Ovary (tissue), 3 donors: ENCODE measurements at regions not wholly inside any gene's neighbourhood (a gene's known extent, or its start where the extent isn't known, plus 50 kb on each side); places are given as distances from the start of the nearest gene placed in this dataset.

Experiments used
- POLR2A ChIP-seq: fragments of 450-650 bp; IDR thresholded peaks from one replicate; pipeline ENCODE4 v1.6.1; 2017; ENCODE audit warnings: antibody characterized with exemption, mild to moderate bottlenecking, moderate library complexity
- TF ChIP-seq, protein P1 (sequence below), 3 donors: fragments of 450-650 bp in 2 of 3; fragments of 200-600 bp in 1 of 3; IDR thresholded peaks; one replicate each; pipeline versions ENCODE4 v1.5.1 to v1.8.0; 2016 to 2022; ENCODE audit warnings: antibody characterized with exemption in 3 of 3, mild to moderate bottlenecking in 1 of 3
- donor health status: DM: no; HTN: no; CAD: no.

DNA sequence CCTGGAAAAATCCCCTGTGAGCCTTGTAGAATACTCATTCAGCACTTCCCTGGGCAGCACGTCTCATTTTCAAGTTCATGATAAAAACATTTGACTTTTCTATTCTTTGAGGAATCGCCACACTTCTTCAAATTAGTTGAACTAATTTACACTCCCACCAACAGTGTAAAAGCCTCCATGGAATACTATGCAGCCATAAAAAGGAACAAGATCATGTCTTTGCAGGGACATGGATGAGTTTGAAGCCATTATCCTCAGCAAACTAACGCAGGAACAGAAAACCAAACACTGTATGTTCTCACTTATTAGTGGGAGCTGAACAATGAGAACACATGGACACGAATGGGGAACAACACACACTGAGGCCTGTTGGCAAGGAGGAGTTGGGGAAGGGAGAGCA lies 102.0 kb upstream of the HEY2 start:
- TF ChIP-seq, protein P1, sequence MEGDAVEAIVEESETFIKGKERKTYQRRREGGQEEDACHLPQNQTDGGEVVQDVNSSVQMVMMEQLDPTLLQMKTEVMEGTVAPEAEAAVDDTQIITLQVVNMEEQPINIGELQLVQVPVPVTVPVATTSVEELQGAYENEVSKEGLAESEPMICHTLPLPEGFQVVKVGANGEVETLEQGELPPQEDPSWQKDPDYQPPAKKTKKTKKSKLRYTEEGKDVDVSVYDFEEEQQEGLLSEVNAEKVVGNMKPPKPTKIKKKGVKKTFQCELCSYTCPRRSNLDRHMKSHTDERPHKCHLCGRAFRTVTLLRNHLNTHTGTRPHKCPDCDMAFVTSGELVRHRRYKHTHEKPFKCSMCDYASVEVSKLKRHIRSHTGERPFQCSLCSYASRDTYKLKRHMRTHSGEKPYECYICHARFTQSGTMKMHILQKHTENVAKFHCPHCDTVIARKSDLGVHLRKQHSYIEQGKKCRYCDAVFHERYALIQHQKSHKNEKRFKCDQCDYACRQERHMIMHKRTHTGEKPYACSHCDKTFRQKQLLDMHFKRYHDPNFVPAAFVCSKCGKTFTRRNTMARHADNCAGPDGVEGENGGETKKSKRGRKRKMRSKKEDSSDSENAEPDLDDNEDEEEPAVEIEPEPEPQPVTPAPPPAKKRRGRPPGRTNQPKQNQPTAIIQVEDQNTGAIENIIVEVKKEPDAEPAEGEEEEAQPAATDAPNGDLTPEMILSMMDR (IDR thresholded peaks at IDR 0.05): no peak
- no peak for TF ChIP-seq POLR2A
